IPS-18a (cell line): ENCODE measurements at regions not wholly inside any gene's neighbourhood (a gene's known extent, or its start where the extent isn't known, plus 50 kb on each side); places are given as distances from the start of the nearest gene placed in this dataset.

ENCODE experiments used
- H3K27ac ChIP-seq: one replicate; pipeline ENCODE4 v1.5.1; 2013; ENCODE audit warnings: low read length
- H3K27me3 ChIP-seq: one replicate; pipeline ENCODE4 v1.6.1; 2013; ENCODE audit warnings: mild to moderate bottlenecking, low read length; ENCODE audit not compliant: control insufficient read depth, insufficient read depth
- H3K36me3 ChIP-seq: one replicate; pipeline ENCODE4 v1.6.1; 2013; ENCODE audit warnings: low read depth, low read length; ENCODE audit not compliant: control insufficient read depth
- H3K4me1 ChIP-seq: one replicate; pipeline ENCODE4 v1.6.1; 2013; ENCODE audit warnings: low read depth, low read length; ENCODE audit not compliant: control insufficient read depth
- H3K4me3 ChIP-seq: one replicate; pipeline ENCODE4 v1.5.1; 2013; ENCODE audit warnings: low read length
- H3K9ac ChIP-seq: one replicate; pipeline ENCODE4 v1.6.1; 2013; ENCODE audit warnings: mild to moderate bottlenecking, low read length, moderate library complexity
- H3K9me3 ChIP-seq: one replicate; pipeline ENCODE4 v1.6.1; 2013; ENCODE audit warnings: low read depth, low read length; ENCODE audit not compliant: control insufficient read depth

DNA sequence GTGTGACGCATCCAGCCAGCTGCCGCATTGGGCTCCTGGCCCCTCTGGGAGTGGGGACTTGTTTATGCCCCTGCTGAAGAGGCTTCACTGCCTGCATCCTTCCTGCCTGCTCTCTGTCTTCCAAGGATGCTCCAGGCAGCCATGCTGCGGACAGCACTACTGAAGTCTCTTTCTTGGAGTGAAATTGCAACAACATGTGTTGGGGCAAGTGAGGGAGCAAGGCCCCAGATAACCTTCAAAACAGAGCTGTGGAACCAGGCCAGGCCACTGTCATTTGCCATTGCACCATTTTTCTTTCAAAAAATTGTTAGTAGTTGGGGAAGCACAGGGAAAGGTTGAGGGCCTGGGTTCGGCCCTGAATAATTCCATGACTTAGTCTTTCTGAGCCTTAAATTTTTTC lies 169.6 kb upstream of the ADRA1B start:
- Histone ChIP-seq H3K4me1 (no peaks in the 10 kb centered on the region), H3K4me3 (no peak overlapping the region), H3K36me3 (no peaks in the 10 kb centered on the region), H3K27me3 (no peaks in the 10 kb centered on the region), H3K27ac (no peak overlapping the region), H3K9ac (no peak overlapping the region), H3K9me3 (no peaks in the 10 kb centered on the region)

GRCh38 chr5:159749146-159749545 lies 167.1 kb upstream of the ADRA1B start:
- H3K27ac ChIP-seq, result no peak overlapping the region
- no peak overlapping the region for H3K9ac ChIP-seq
- H3K9me3 ChIP-seq, result no peaks in the 10 kb centered on the region
- no peaks in the 10 kb centered on the region for H3K36me3 ChIP-seq
- H3K27me3 ChIP-seq, result no peaks in the 10 kb centered on the region
- no peaks in the 10 kb centered on the region for H3K4me1 ChIP-seq
- H3K4me3 ChIP-seq, result no peak overlapping the region

- Histone ChIP-seq H3K4me1 (no peaks in the 10 kb centered on the region), H3K36me3 (no peaks in the 10 kb centered on the region), H3K9ac (no peak overlapping the region), H3K27me3 (no peaks in the 10 kb centered on the region), H3K4me3 (no peak overlapping the region), H3K27ac (no peak overlapping the region), H3K9me3 (no peaks in the 10 kb centered on the region)
Observed at GRCh38 chr5:159750226-159750625, 166.1 kb upstream of the ADRA1B start.

DNA sequence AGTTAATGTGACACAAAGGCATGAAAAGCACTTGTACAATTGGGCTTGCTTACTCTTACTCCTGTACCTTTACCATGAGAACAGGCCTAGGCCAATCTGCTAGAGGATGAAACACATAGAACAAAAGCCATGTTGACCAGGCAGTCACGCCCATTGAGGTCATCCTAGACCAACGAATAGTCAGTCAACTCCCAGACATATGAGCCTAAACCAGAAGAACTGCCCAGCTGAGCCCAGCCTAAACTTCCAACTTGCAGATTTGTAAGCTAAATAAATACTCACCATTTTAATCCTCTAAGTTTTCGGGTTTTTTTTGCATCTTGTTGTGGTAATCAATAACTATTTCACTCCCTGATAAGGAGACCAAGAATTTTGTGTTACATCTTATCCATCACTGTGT lies 164.8 kb upstream of the ADRA1B start:
- Histone ChIP-seq H3K4me3 (no peak overlapping the region), H3K36me3 (no peaks in the 10 kb centered on the region), H3K4me1 (no peaks in the 10 kb centered on the region), H3K9ac (no peak overlapping the region), H3K27ac (no peak overlapping the region), H3K9me3 (no peaks in the 10 kb centered on the region), H3K27me3 (no peaks in the 10 kb centered on the region)

- Histone ChIP-seq H3K9me3 (no peaks in the 10 kb centered on the region), H3K36me3 (no peaks in the 10 kb centered on the region)
Observed at GRCh38 chr5:159752622-159753275, 163.5 kb upstream of the ADRA1B start.

GRCh38 chr5:159758189-159758588 lies 158.1 kb upstream of the ADRA1B start:
- no peak overlapping the region for H3K4me3 ChIP-seq
- H3K27me3 ChIP-seq, result no peaks in the 10 kb centered on the region

More at GRCh38 chr5:159752622-159753275, 163.5 kb upstream of the ADRA1B start:
- H3K27me3 ChIP-seq, result no peaks in the 10 kb centered on the region
- H3K4me1 ChIP-seq, result no peaks in the 10 kb centered on the region
- H3K4me3 ChIP-seq, result no peak overlapping the region
- H3K9ac ChIP-seq, result no peak overlapping the region
- no peak overlapping the region for H3K27ac ChIP-seq

DNA sequence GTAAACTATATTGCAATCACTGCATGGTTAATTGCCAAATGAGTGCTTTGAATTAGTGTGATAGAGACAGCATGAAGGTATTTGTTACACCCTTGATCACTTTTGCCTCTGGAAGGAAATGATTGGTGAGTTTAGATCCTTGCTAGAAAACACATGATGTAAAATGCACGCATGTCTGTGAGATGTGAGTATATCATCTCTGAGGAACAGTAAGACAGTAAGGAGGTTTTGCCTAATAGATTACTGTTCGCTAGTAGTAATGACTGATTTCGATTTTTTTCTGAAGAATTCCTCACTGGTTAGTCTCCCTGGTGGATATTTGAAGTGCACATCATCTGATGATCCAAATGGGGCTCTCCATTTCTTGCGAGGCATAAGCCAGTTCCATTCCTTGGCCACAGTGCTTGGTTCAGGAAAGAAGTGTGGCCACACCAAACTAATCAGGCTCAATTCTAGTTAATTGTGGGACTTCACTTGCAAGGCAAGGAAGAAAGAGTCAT lies 156.4 kb upstream of the ADRA1B start:
- H3K9ac ChIP-seq, result no peak overlapping the region
- H3K27me3 ChIP-seq, result no peaks in the 10 kb centered on the region
- H3K9me3 ChIP-seq, result no peaks in the 10 kb centered on the region
- H3K4me3 ChIP-seq, result no peak overlapping the region
- H3K27ac ChIP-seq, result no peak overlapping the region
- no peaks in the 10 kb centered on the region for H3K4me1 ChIP-seq
- H3K36me3 ChIP-seq, result no peaks in the 10 kb centered on the region

More at GRCh38 chr5:159758189-159758588, 158.1 kb upstream of the ADRA1B start:
- H3K9ac ChIP-seq, result no peak overlapping the region
- no peaks in the 10 kb centered on the region for H3K9me3 ChIP-seq
- no peak overlapping the region for H3K27ac ChIP-seq
- no peaks in the 10 kb centered on the region for H3K36me3 ChIP-seq
- H3K4me1 ChIP-seq, result no peaks in the 10 kb centered on the region

DNA sequence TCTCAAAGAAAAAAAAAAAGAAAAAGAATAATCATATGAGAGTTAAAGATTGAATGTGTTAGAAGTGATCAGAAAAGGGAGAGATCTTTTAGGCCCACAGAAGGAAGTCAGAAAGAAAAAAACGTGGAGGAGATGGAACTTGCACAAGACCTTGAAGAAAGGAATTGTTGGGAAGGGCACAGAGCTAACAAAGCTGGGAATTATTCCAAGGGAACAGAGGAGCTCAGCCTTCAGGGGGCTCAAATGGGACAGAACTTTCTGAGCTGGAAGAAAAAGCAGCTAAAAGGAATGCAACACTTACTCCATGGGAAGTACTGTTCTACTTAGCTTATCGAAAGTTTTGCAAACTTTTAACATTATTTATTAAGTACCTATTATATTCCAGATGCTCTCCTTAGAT lies 153.4 kb upstream of the ADRA1B start:
- no peak overlapping the region for H3K4me3 ChIP-seq
- no peak overlapping the region for H3K27ac ChIP-seq
- no peak overlapping the region for H3K9ac ChIP-seq
- no peaks in the 10 kb centered on the region for H3K36me3 ChIP-seq
- peaks cover 8% of the 10 kb centered on the region for H3K4me1 ChIP-seq
- no peaks in the 10 kb centered on the region for H3K27me3 ChIP-seq
- H3K9me3 ChIP-seq, result no peaks in the 10 kb centered on the region

GRCh38 chr5:159763562-159763961 lies 152.7 kb upstream of the ADRA1B start:
- no peaks in the 10 kb centered on the region for H3K9me3 ChIP-seq
- H3K27me3 ChIP-seq, result no peaks in the 10 kb centered on the region
- no peaks in the 10 kb centered on the region for H3K36me3 ChIP-seq
- H3K4me3 ChIP-seq, result no peak overlapping the region
- H3K4me1 ChIP-seq, result peaks cover 12% of the 10 kb centered on the region
- H3K9ac ChIP-seq, result no peak overlapping the region
- no peak overlapping the region for H3K27ac ChIP-seq

DNA sequence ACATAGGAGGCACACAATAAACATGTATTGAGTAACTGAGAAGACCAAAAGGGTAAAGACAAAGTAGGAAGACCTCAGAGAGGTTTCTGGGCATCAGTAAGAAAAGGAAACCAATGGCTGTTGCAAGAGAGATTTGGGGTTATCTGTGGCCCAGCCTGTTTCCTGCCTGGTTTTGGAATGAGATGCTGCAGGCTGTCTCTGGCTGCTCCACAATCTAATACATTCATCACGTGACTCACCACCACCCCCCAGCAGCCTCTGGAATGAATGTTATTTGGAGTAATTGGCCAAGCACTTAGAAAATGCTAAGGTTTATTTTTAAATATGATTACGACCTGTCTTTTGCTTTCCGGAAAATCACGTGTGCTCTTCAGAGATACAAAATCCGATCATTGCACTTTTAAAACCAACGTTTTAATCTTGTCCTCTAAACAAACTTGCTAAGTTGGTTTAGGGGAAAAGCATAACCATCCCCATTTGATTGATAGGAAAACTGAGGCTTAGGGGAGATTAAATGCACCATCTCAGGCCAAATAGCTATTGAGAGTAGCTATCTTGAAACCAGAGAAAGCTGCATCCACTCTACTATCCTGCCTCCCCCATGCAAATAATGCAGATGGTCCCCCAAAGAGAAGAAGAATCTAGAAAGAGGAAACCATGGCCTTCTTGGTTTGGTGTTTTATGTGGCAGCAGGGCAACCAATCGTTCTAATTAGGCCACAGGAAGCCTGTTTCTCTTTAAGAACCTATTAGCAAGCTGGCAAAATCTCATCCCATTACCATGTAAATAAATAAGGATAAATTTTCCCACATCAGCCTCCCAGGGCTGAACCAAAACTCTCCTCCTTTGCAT lies 151.8 kb upstream of the ADRA1B start:
- no peaks in the 10 kb centered on the region for H3K9me3 ChIP-seq
- no peaks in the 10 kb centered on the region for H3K27me3 ChIP-seq
- H3K36me3 ChIP-seq, result no peaks in the 10 kb centered on the region
- peaks cover 18% of the 10 kb centered on the region for H3K4me1 ChIP-seq
- no peak overlapping the region for H3K4me3 ChIP-seq
- no peak overlapping the region for H3K9ac ChIP-seq
- H3K27ac ChIP-seq, result no peak overlapping the region

- Histone ChIP-seq H3K4me3 (no peak overlapping the region), H3K27me3 (no peaks in the 10 kb centered on the region), H3K36me3 (no peaks in the 10 kb centered on the region), H3K4me1 (peaks cover 18% of the 10 kb centered on the region), H3K27ac (no peak overlapping the region), H3K9ac (no peak overlapping the region), H3K9me3 (no peaks in the 10 kb centered on the region)
Observed at GRCh38 chr5:159765135-159765433, 151.2 kb upstream of the ADRA1B start.
